Upper lobe of left lung (tissue), 4 donors: ENCODE measurements at regions not wholly inside any gene's neighbourhood (a gene's known extent, or its start where the extent isn't known, plus 50 kb on each side); places are given as distances from the start of the nearest gene placed in this dataset.

Source experiments
- EP300 ChIP-seq, 4 donors: sonication (generic); formaldehyde crosslinking; IDR thresholded peaks; one replicate each; pipeline ENCODE4 v1.5.1; 2017; ENCODE audit warnings: antibody characterized with exemption in 4 of 4, control low read depth in 2 of 4
- POLR2A ChIP-seq, 4 donors: fragments of 450-650 bp; IDR thresholded peaks; one replicate each; pipeline ENCODE4 v1.5.1; 2016 to 2017; ENCODE audit warnings: antibody characterized with exemption in 4 of 4, mild to moderate bottlenecking in 2 of 4
- POLR2AphosphoS5 ChIP-seq, 2 donors: sonication (generic); formaldehyde crosslinking; IDR thresholded peaks; one replicate each; pipeline ENCODE4 v1.5.1; 2017; ENCODE audit warnings: antibody characterized with exemption in 2 of 2
- TF ChIP-seq, protein P1 (sequence below), 6 experiments: fragments of 450-650 bp in 4 of 6; fragments of 200-600 bp in 2 of 6; sonication (generic) in 2 of 6; IDR thresholded peaks; one replicate each; pipeline ENCODE4 v1.5.1; 2016 to 2019; ENCODE audit warnings: antibody characterized with exemption in 6 of 6

DNA sequence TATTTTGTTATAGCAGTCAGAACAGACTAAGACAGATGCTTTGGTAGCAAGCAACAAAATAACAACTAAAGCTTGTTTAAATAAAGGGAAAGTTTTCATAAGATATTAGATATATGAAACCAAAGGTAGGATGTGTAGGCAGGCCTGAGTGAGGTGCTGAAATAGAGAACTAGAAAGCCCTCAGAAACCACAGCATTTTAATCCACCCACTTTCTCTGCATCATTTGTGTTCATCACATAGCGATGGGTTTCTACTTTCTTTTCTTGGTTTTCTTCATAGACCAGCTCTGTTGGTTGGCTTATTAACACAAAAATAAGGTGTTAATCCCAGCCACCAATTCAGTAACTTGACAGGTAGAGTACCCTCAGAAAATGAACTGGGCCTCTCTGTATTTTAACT is 58.6 kb downstream of the RPS12 start:
- TF ChIP-seq, protein P1, sequence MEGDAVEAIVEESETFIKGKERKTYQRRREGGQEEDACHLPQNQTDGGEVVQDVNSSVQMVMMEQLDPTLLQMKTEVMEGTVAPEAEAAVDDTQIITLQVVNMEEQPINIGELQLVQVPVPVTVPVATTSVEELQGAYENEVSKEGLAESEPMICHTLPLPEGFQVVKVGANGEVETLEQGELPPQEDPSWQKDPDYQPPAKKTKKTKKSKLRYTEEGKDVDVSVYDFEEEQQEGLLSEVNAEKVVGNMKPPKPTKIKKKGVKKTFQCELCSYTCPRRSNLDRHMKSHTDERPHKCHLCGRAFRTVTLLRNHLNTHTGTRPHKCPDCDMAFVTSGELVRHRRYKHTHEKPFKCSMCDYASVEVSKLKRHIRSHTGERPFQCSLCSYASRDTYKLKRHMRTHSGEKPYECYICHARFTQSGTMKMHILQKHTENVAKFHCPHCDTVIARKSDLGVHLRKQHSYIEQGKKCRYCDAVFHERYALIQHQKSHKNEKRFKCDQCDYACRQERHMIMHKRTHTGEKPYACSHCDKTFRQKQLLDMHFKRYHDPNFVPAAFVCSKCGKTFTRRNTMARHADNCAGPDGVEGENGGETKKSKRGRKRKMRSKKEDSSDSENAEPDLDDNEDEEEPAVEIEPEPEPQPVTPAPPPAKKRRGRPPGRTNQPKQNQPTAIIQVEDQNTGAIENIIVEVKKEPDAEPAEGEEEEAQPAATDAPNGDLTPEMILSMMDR (IDR thresholded peaks at IDR 0.05): no peak
- no peak for TF ChIP-seq EP300 (IDR thresholded peaks at IDR 0.05)
- no peak for TF ChIP-seq POLR2AphosphoS5 (IDR thresholded peaks at IDR 0.05)
- no peak for TF ChIP-seq POLR2A (IDR thresholded peaks at IDR 0.05)
